ENCODE measurements at regions not wholly inside any gene's neighbourhood (a gene's known extent, or its start where the extent isn't known, plus 50 kb on each side); places are given as distances from the start of the nearest gene placed in this dataset.
"Not testable (repeated sequence)": the region's sequence is repeated elsewhere in the genome, so short reads cannot be mapped to it uniquely, and the experiment has no call there.

DNA sequence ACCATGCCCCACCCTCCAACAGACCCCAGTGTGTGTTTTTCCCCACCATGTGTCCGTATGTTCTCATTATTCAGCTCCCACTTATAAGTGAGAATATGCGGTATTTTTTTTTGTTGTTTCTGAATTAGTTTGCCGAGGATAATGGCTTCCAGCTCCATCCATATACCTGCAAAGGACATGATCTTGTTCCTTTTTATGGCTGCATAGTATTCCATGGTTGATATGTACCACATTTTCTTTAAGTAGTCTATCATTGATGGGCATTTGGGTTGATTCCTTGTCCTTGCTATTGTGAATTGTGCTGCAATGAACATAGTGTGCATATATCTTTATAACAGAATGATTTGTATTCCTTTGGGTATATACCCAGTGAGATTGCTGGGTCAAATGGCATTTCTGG is 176.9 kb downstream of the UTRN start:
- no peak for DNase-seq
- in situ Hi-C loops (cut with HindIII; ENCODE audit: low pct_ligation_motif_present, low sequenced_read_pairs) = no loop called here
- no peak overlapping the region for H3K27ac ChIP-seq
- no peaks in the 10 kb centered on the region for H3K27me3 ChIP-seq (replicated peaks)
- TF ChIP-seq, protein P1, sequence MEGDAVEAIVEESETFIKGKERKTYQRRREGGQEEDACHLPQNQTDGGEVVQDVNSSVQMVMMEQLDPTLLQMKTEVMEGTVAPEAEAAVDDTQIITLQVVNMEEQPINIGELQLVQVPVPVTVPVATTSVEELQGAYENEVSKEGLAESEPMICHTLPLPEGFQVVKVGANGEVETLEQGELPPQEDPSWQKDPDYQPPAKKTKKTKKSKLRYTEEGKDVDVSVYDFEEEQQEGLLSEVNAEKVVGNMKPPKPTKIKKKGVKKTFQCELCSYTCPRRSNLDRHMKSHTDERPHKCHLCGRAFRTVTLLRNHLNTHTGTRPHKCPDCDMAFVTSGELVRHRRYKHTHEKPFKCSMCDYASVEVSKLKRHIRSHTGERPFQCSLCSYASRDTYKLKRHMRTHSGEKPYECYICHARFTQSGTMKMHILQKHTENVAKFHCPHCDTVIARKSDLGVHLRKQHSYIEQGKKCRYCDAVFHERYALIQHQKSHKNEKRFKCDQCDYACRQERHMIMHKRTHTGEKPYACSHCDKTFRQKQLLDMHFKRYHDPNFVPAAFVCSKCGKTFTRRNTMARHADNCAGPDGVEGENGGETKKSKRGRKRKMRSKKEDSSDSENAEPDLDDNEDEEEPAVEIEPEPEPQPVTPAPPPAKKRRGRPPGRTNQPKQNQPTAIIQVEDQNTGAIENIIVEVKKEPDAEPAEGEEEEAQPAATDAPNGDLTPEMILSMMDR (IDR thresholded peaks at IDR 0.05; ENCODE audit: low read depth, low read length, missing control alignments) = no peak
- H3K36me3 ChIP-seq (replicated peaks) = peaks cover 17% of the 10 kb centered on the region
- H3K4me3 ChIP-seq (ENCODE audit: low read depth, low read length) = no peak overlapping the region

DNA sequence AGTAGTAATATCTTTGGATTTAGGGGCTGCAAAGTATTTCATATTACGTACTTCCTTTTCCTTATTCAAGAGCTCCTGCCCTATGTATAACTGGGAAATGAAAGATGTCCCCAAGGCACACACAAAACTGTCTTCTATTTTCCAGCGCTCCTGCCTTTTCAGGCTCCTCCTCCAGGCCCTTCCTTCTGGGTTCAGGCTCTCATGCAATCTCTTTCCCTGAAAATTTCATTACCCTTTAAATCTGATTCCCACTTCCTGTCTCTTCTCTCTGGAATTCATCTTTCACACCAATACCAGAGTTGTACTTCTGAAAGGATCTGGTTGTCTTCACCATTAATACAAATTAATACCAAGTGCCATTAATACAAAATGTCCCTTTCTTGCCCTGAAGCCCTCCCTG is 181.6 kb downstream of the UTRN start:
- H3K27ac ChIP-seq = no peak overlapping the region
- in situ Hi-C loops (cut with HindIII; ENCODE audit: low pct_ligation_motif_present, low sequenced_read_pairs) = no loop called here
- TF ChIP-seq, protein P1 (IDR thresholded peaks at IDR 0.05; ENCODE audit: low read depth, low read length, missing control alignments) = no peak

DNA sequence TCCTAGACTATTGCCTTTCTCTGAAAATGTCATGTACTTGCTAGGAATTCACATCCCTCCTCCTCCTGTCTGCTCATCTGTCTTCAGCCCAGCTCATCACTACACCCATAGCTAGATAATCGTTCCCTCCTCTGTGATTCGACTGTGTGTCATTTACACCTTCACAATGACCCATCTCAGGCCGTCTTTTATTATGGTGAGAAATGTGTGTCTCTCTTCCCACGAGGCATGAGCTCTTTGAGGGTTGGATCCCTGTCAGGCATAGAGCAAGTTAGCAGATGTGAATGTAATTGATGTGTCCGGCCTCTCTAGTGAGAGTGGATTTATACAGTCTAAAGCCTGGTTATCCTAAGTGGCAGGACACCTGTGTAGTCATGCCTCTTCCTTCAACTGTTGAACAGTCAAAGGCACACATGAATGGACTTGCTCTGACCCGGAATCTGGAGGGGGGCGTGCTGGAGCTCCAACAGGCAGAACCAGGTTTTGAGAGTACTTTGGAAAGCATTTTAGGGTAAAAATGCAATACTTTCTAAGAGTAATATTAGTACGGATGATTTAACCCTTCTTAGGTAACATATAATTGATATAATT is 182.1 kb downstream of the UTRN start:
- DNase-seq = no peak
- H3K4me3 ChIP-seq (ENCODE audit: low read depth, low read length) = no peak overlapping the region
- no peak overlapping the region for H3K27ac ChIP-seq
- TF ChIP-seq, protein P1 (IDR thresholded peaks at IDR 0.05; ENCODE audit: low read depth, low read length, missing control alignments) = no peak
- H3K36me3 ChIP-seq (replicated peaks) = peaks cover under 1% of the 10 kb centered on the region
- H3K27me3 ChIP-seq (replicated peaks) = no peaks in the 10 kb centered on the region
- in situ Hi-C loops (cut with HindIII; ENCODE audit: low pct_ligation_motif_present, low sequenced_read_pairs) = no loop called here

More for the DNA sequence above, 181.6 kb downstream of the UTRN start:
- no peaks in the 10 kb centered on the region for H3K27me3 ChIP-seq (replicated peaks)
- peaks cover 6% of the 10 kb centered on the region for H3K36me3 ChIP-seq (replicated peaks)
- no peak overlapping the region for H3K4me3 ChIP-seq (ENCODE audit: low read depth, low read length)
- no peak for DNase-seq

DNA sequence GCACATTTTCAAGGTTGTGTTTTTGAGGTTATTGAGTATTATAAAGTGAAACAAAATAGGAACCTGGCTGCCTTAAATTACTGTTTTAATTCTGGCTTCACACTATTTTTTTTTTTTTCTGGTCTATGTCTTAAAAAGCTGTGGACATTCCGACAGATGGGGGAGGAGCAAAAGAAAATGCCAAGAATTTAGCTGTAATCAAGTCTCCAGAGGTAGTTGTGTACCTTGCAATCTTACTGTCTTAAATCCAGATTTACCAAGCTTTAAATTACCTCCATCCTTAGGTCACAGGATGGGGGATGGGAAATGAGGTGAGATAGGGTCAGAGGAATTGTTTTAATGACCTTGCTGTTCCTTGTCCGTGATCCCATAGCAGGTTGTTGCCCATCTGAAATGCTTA is 182.8 kb downstream of the UTRN start:
- Histone ChIP-seq H3K27me3 (replicated peaks) (no peaks in the 10 kb centered on the region), H3K36me3 (replicated peaks) (no peaks in the 10 kb centered on the region), H3K4me3 (ENCODE audit: low read depth, low read length) (no peak overlapping the region), H3K27ac (no peak overlapping the region)
- in situ Hi-C loops (cut with HindIII; ENCODE audit: low pct_ligation_motif_present, low sequenced_read_pairs) = no loop called here
- TF ChIP-seq, protein P1 (IDR thresholded peaks at IDR 0.05; ENCODE audit: low read depth, low read length, missing control alignments) = no peak
- no peak for DNase-seq

DNA sequence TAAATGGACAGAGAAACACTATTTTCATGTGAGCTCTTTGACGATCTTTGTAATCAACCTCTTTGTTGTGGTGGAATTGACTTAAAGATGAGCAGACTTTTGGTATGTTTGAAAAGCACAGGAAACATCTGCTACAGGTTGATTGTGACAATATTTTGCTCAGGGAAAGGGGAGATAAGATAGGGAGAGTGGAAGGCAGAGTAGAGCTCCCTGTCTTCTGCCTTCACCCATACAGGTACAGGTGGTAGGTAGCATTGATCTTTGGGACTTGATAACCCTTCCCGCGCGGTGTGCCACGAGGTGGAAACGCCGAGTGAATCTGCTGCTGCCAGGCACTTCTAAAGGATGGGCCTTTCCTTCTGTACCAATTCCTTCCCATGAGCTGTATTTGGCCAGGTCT is 183.6 kb downstream of the UTRN start:
- no peak for DNase-seq
- Histone ChIP-seq H3K27ac (no peak overlapping the region), H3K36me3 (replicated peaks) (no peaks in the 10 kb centered on the region), H3K27me3 (replicated peaks) (no peaks in the 10 kb centered on the region), H3K4me3 (ENCODE audit: low read depth, low read length) (no peak overlapping the region)
- TF ChIP-seq, protein P1 (IDR thresholded peaks at IDR 0.05; ENCODE audit: low read depth, low read length, missing control alignments) = no peak
- in situ Hi-C loops (cut with HindIII; ENCODE audit: low pct_ligation_motif_present, low sequenced_read_pairs) = no loop called here

DNA sequence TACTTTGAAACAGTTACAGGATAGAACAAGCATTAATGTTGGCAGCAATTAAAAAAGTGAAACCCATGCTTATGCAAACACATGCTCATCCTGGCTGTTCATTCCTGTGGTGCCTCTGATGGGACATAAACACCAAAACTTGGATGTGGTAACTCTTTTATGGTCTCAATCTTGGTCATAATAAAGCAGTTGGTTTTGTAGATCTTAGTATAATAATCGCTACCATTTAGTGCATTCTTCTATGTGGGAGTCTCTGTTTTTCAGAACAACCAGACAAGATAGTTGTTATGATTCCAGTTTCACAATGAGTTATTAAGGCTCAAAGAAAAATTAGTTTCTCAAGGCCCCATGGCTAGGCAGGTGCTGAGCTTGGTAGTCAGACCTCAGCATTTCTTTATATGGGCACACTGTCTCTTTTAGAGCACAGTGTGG is 184.0 kb downstream of the UTRN start:
- no peaks in the 10 kb centered on the region for H3K36me3 ChIP-seq (replicated peaks)
- in situ Hi-C loops (cut with HindIII; ENCODE audit: low pct_ligation_motif_present, low sequenced_read_pairs) = no loop called here
- no peaks in the 10 kb centered on the region for H3K27me3 ChIP-seq (replicated peaks)
- TF ChIP-seq, protein P1 (IDR thresholded peaks at IDR 0.05; ENCODE audit: low read depth, low read length, missing control alignments) = no peak
- DNase-seq = no peak
- H3K4me3 ChIP-seq (ENCODE audit: low read depth, low read length) = no peak overlapping the region
- H3K27ac ChIP-seq = no peak overlapping the region

DNA sequence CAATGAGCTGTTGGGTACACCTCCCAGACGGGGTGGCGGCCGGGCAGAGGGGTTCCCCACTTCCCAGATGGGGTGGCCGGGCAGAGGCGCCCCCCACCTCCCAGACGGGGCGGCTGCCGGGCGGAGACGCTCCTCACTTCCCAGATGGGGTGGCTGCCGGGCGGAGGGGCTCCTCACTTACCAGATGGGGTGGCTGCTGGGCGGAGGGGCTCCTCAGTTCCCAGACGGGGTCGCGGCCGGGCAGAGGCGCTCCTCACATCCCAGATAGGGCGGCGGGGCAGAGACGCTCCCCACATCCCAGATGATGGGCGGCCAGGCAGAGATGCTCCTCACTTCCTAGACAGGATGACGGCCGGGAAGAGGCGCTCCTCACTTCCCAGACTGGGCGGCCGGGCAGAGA is 185.1 kb downstream of the UTRN start:
- H3K27me3 ChIP-seq (replicated peaks); in situ Hi-C loops (cut with HindIII; ENCODE audit: low pct_ligation_motif_present, low sequenced_read_pairs); H3K36me3 ChIP-seq (replicated peaks); H3K27ac ChIP-seq; DNase-seq; H3K4me3 ChIP-seq (ENCODE audit: low read depth, low read length): not testable (repeated sequence)

Data from brain microvascular endothelial cell (primary cell).